Caco-2 (cell line): ENCODE measurements at regions not wholly inside any gene's neighbourhood (a gene's known extent, or its start where the extent isn't known, plus 50 kb on each side); places are given as distances from the start of the nearest gene placed in this dataset.
"Not testable (repeated sequence)": the region's sequence is repeated elsewhere in the genome, so short reads cannot be mapped to it uniquely, and the experiment has no call there.

Experiments used
- BruUV-seq: library from RNA; stranded (reverse); fragments of 400-500 nt; replicated peaks from 2 replicates; lab custom pipeline; 2021; lab: Mats Ljungman, UMichigan
- CTCF ChIA-PET: fragments of 300-600 bp; sonication (Branson Sonifier 250); formaldehyde crosslinking; loops from one replicate; lab custom pipeline; 2022; ENCODE audit warnings: antibody characterized with exemption; lab: Charles Lee
- POLR2A ChIA-PET: fragments of 300-600 bp; sonication (Branson Sonifier 250); formaldehyde crosslinking; loops from one replicate; lab custom pipeline; 2022; ENCODE audit warnings: antibody characterized with exemption; lab: Charles Lee
- DNase-seq, 2 experiments: peaks; one replicate each; pipeline versions ENCODE4 v3.0.0 to v3.0.0-alpha.2; 2020 to 2022
- H3K27me3 ChIP-seq: replicated peaks from 2 replicates; pipeline ENCODE4 v1.6.0; 2011; ENCODE audit warnings: low read length; ENCODE audit not compliant: control insufficient read depth, insufficient read depth
- H3K36me3 ChIP-seq: 2 replicates; pipeline ENCODE4 v1.5.1; 2011; ENCODE audit warnings: low read length; ENCODE audit not compliant: control insufficient read depth, insufficient read depth
- H3K4me1 ChIP-seq: fragments of 250-450 bp; sonication (Bioruptor Pico); 2 replicates; pipeline ENCODE4 v1.5.1; 2020; ENCODE audit warnings: mild to moderate bottlenecking
- H3K4me3 ChIP-seq: 2 replicates; pipeline ENCODE4 v1.5.1; 2011; ENCODE audit warnings: low read depth, mild to moderate bottlenecking, control low read depth, low read length
- H3K9me3 ChIP-seq: fragments of 250-450 bp; sonication (Bioruptor Pico); 2 replicates; pipeline ENCODE4 v1.5.1; 2020; ENCODE audit warnings: mild to moderate bottlenecking, moderate library complexity
- H3K27ac Mint-ChIP-seq: one replicate; pipeline ENCODE4 v1.8.0; 2022; ENCODE audit warnings: mixed read lengths; ENCODE audit not compliant: unreplicated experiment
- H3K27me3 Mint-ChIP-seq: one replicate; pipeline ENCODE4 v1.8.0; 2022; ENCODE audit warnings: mixed read lengths; ENCODE audit not compliant: insufficient read depth, unreplicated experiment
- H3K36me3 Mint-ChIP-seq: one replicate; pipeline ENCODE4 v1.8.0; 2022; ENCODE audit warnings: mild to moderate bottlenecking, mixed read lengths; ENCODE audit not compliant: insufficient read depth, unreplicated experiment
- H3K4me1 Mint-ChIP-seq: one replicate; pipeline ENCODE4 v1.8.0; 2022; ENCODE audit warnings: low read depth, mixed read lengths; ENCODE audit not compliant: unreplicated experiment
- H3K4me3 Mint-ChIP-seq: one replicate; pipeline ENCODE4 v1.8.0; 2022; ENCODE audit warnings: mild to moderate bottlenecking, moderate library complexity, mixed read lengths; ENCODE audit not compliant: unreplicated experiment
- H3K9me3 Mint-ChIP-seq: one replicate; pipeline ENCODE4 v1.8.0; 2022; ENCODE audit warnings: mixed read lengths; ENCODE audit not compliant: unreplicated experiment
- CTCF ChIP-seq, 2 experiments: fragments of 200-600 bp in 1 of 2; IDR thresholded peaks; 1 replicate in 1 of 2; 2 replicates in 1 of 2; pipeline versions ENCODE4 v1.5.1 to v1.8.0; 2011 to 2022; ENCODE audit warnings: antibody characterized with exemption in 1 of 2, control low read depth in 1 of 2, inconsistent platforms in 1 of 2, low read depth in 1 of 2, low read length in 1 of 2, mild to moderate bottlenecking in 1 of 2, moderate library complexity in 1 of 2; ENCODE audit not compliant: insufficient read depth in 1 of 2, severe bottlenecking in 1 of 2, unreplicated experiment in 1 of 2
- intact Hi-C: fragments of 100-400 bp; cut with micrococcal nuclease; formaldehyde crosslinking; loops from one replicate; pipeline ENCODE4 v1.10.0; 2022; ENCODE audit not compliant: unreplicated experiment

DNA sequence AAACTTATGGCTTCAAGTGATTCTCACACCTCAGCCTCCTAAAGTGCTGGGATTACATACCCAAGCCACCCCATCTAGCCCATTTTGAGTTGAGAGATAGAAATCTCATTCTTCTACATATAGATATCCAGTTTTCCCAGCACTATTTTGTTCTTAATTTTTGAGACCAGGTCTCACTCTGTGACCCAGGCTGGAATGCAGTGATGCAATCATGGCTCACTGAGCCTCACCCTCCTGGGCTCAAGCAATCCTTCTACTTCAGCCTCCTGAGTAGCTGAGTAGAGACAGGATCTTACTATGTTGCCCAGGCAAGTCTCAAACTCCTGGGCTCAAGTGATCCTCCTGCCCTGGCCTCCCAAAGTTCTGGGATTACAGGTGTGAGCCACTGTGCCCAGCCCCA is 60.9 kb upstream of the CTNNA1 start:
- ChIA-PET POLR2A (no interaction called here), CTCF (no interaction called here)
- Histone ChIP-seq H3K4me1 (peaks cover 28% of the 10 kb centered on the region), H3K4me3 (no peak overlapping the region), H3K36me3 (no peaks in the 10 kb centered on the region), H3K9me3 (no peaks in the 10 kb centered on the region), H3K27me3 (no peaks in the 10 kb centered on the region)
- no peak for DNase-seq
- Mint-ChIP-seq H3K4me1 (peaks cover 20% of the 10 kb centered on the region), H3K27me3 (no peaks in the 10 kb centered on the region), H3K4me3 (no peak overlapping the region), H3K36me3 (no peaks in the 10 kb centered on the region), H3K9me3 (peaks cover 8% of the 10 kb centered on the region), H3K27ac (no peak overlapping the region)
- TF ChIP-seq CTCF (IDR thresholded peaks at IDR 0.05; ENCODE audit: insufficient read depth in 1 of 2, low read depth in 1 of 2, low read length in 1 of 2, severe bottlenecking in 1 of 2, unreplicated experiment in 1 of 2): no peak
- BruUV-seq: no TSS peak
- intact Hi-C loops: no loop called here

DNA sequence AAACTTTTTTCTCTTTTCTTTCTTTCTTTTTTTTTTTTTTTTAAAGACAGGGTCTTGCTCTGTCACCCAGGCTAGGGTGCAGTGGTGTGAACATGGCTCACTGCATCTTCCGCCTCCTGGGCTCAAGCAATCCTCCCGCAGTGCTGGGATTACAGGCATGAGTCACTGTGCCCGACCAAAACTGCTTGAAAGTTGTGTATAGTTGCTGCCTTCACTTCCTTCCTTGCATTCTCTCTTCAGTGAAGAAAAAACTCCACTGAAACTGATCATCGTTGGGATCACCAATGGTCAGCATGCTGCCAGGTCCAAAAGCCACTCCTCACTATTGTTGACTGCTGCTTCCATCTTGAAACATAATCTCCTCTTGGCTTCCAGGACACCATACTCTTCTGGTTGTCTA is 66.6 kb upstream of the CTNNA1 start:
- Histone ChIP-seq H3K9me3 (no peaks in the 10 kb centered on the region), H3K27me3 (no peaks in the 10 kb centered on the region), H3K4me3 (no peak overlapping the region), H3K36me3 (no peaks in the 10 kb centered on the region), H3K4me1 (no peaks in the 10 kb centered on the region)
- intact Hi-C loops: no loop called here
- no peak for TF ChIP-seq CTCF (IDR thresholded peaks at IDR 0.05; ENCODE audit: insufficient read depth in 1 of 2, low read depth in 1 of 2, low read length in 1 of 2, severe bottlenecking in 1 of 2, unreplicated experiment in 1 of 2)
- H3K27ac Mint-ChIP-seq: no peak overlapping the region
- POLR2A ChIA-PET: no interaction called here
- BruUV-seq: no TSS peak
- no peaks in the 10 kb centered on the region for H3K27me3 Mint-ChIP-seq
- CTCF ChIA-PET: no interaction called here
- H3K36me3 Mint-ChIP-seq: no peaks in the 10 kb centered on the region
- DNase-seq: no peak
- H3K4me1 Mint-ChIP-seq: no peaks in the 10 kb centered on the region
- no peaks in the 10 kb centered on the region for H3K9me3 Mint-ChIP-seq
- H3K4me3 Mint-ChIP-seq: no peak overlapping the region

DNA sequence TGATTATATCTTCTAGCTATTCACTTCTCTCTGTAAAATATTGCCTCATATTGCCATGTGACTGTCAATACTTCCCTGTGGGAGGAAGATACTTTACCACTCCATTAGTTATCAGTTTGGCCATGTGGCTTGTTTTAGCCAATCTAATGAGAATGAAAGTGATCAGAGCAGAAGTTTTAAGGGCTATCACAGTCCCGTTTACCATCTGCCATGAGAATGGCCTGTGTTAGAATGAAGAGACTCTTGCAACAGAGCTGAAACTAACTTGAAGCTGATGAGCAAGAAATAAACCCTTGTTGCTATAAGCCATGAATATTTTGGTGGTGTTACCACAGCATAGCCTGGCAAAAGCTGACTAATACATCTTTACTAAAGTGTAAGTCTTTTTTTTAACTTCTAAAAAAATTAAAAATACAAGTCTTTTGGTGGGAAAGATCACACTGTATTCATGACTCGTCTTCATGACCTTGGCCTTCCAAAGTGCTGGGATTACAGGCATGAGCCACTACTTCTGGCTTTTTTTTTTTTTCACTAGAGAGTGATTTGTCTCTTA is 68.0 kb upstream of the CTNNA1 start:
- no peaks in the 10 kb centered on the region for H3K36me3 Mint-ChIP-seq
- POLR2A ChIA-PET: interaction anchor here (0.6 kb wide), 1 partner anchor 140 kb away, joined by 5 read pairs; no protein-coding TSS in a partner anchor
- CTCF ChIA-PET: no interaction called here
- Histone ChIP-seq H3K36me3 (no peaks in the 10 kb centered on the region), H3K4me3 (no peak overlapping the region), H3K4me1 (no peaks in the 10 kb centered on the region), H3K9me3 (no peaks in the 10 kb centered on the region), H3K27me3 (no peaks in the 10 kb centered on the region)
- TF ChIP-seq CTCF (IDR thresholded peaks at IDR 0.05; ENCODE audit: insufficient read depth in 1 of 2, low read depth in 1 of 2, low read length in 1 of 2, severe bottlenecking in 1 of 2, unreplicated experiment in 1 of 2): no peak
- H3K9me3 Mint-ChIP-seq: no peaks in the 10 kb centered on the region
- no peak overlapping the region for H3K4me3 Mint-ChIP-seq
- H3K27me3 Mint-ChIP-seq: no peaks in the 10 kb centered on the region
- no peak overlapping the region for H3K27ac Mint-ChIP-seq
- no peak for DNase-seq
- no peaks in the 10 kb centered on the region for H3K4me1 Mint-ChIP-seq
- no TSS peak for BruUV-seq
- intact Hi-C loops: no loop called here

- CTCF ChIA-PET, BruUV-seq, H3K27me3 ChIP-seq, H3K27ac Mint-ChIP-seq, H3K27me3 Mint-ChIP-seq, H3K4me3 Mint-ChIP-seq, H3K4me1 ChIP-seq, H3K36me3 ChIP-seq, H3K36me3 Mint-ChIP-seq, POLR2A ChIA-PET, H3K9me3 Mint-ChIP-seq, intact Hi-C loops, H3K4me1 Mint-ChIP-seq, H3K4me3 ChIP-seq, H3K9me3 ChIP-seq, DNase-seq: not testable (repeated sequence)
Observed at GRCh38 chr5:138682462-138682861, 70.8 kb upstream of the CTNNA1 start.

DNA sequence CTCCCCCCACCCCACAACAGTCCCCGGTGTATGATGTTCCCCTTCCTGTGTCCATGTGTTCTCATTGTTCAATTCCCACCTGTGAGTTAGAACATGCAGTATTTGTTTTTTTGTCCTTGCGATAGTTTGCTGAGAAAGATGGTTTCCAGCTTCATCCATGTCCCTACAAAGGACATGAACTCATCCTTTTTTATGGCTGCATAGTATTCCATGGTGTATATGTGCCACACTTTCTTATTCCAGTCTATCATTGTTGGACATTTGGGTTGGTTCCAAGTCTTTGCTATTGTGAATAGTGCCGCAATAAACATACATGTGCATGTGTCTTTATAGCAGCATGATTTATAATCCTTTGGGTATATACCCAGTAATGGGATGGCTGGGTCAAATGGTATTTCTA is 74.4 kb upstream of the CTNNA1 start:
- H3K27me3 ChIP-seq, H3K4me3 ChIP-seq, CTCF ChIA-PET, H3K27me3 Mint-ChIP-seq, H3K36me3 Mint-ChIP-seq, H3K36me3 ChIP-seq, H3K9me3 ChIP-seq, H3K4me1 Mint-ChIP-seq, H3K4me3 Mint-ChIP-seq, BruUV-seq, POLR2A ChIA-PET, DNase-seq, H3K9me3 Mint-ChIP-seq, H3K27ac Mint-ChIP-seq, H3K4me1 ChIP-seq, intact Hi-C loops: not testable (repeated sequence)
